ENCODE measurements at regions not wholly inside any gene's neighbourhood (a gene's known extent, or its start where the extent isn't known, plus 50 kb on each side); places are given as distances from the start of the nearest gene placed in this dataset.

DNA sequence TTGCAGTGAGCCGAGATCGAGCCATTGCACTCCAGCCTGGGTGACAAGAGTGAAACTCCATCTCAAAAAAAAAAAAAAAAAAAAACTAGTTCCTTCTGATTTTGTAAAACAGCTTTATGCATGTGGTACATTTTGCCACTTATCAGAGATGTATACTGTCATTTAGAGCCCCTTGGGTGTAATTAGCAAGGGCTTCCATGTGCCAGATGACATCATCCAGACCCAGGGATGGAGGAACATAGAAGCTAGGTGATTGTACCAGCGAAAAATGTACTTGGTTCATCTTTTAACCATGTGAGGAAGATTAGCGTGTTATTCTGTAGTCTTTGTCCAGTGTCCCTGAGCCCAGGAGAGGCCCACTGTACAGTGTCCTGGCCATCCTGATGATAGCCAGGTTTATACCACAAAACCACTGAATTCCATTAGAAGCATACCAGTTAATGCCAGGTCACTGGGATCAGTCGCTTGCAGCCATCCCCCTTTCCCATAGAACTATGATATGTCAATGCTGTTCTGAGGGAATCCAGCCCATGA, 239.3 kb upstream of the SGCD start:
- TF ChIP-seq, protein P1, sequence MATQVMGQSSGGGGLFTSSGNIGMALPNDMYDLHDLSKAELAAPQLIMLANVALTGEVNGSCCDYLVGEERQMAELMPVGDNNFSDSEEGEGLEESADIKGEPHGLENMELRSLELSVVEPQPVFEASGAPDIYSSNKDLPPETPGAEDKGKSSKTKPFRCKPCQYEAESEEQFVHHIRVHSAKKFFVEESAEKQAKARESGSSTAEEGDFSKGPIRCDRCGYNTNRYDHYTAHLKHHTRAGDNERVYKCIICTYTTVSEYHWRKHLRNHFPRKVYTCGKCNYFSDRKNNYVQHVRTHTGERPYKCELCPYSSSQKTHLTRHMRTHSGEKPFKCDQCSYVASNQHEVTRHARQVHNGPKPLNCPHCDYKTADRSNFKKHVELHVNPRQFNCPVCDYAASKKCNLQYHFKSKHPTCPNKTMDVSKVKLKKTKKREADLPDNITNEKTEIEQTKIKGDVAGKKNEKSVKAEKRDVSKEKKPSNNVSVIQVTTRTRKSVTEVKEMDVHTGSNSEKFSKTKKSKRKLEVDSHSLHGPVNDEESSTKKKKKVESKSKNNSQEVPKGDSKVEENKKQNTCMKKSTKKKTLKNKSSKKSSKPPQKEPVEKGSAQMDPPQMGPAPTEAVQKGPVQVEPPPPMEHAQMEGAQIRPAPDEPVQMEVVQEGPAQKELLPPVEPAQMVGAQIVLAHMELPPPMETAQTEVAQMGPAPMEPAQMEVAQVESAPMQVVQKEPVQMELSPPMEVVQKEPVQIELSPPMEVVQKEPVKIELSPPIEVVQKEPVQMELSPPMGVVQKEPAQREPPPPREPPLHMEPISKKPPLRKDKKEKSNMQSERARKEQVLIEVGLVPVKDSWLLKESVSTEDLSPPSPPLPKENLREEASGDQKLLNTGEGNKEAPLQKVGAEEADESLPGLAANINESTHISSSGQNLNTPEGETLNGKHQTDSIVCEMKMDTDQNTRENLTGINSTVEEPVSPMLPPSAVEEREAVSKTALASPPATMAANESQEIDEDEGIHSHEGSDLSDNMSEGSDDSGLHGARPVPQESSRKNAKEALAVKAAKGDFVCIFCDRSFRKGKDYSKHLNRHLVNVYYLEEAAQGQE (IDR thresholded peaks at IDR 0.05), result no peak
- TF ChIP-seq, protein P2, sequence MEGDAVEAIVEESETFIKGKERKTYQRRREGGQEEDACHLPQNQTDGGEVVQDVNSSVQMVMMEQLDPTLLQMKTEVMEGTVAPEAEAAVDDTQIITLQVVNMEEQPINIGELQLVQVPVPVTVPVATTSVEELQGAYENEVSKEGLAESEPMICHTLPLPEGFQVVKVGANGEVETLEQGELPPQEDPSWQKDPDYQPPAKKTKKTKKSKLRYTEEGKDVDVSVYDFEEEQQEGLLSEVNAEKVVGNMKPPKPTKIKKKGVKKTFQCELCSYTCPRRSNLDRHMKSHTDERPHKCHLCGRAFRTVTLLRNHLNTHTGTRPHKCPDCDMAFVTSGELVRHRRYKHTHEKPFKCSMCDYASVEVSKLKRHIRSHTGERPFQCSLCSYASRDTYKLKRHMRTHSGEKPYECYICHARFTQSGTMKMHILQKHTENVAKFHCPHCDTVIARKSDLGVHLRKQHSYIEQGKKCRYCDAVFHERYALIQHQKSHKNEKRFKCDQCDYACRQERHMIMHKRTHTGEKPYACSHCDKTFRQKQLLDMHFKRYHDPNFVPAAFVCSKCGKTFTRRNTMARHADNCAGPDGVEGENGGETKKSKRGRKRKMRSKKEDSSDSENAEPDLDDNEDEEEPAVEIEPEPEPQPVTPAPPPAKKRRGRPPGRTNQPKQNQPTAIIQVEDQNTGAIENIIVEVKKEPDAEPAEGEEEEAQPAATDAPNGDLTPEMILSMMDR (IDR thresholded peaks at IDR 0.05), result no peak
- no peak for TF ChIP-seq POLR2A (IDR thresholded peaks at IDR 0.05; ENCODE audit: low read length)
- TF ChIP-seq EHMT2 (IDR thresholded peaks at IDR 0.05; ENCODE audit: low read depth), result no peak
- TF ChIP-seq MAZ (IDR thresholded peaks at IDR 0.05; ENCODE audit: borderline replicate concordance, low read depth, low read length), result no peak
- no peak for TF ChIP-seq PHF8 (IDR thresholded peaks at IDR 0.05; ENCODE audit: borderline replicate concordance, low read depth)

Measured in A549 (cell line).